T-helper 17 cell (primary cell): ENCODE measurements at regions not wholly inside any gene's neighbourhood (a gene's known extent, or its start where the extent isn't known, plus 50 kb on each side); places are given as distances from the start of the nearest gene placed in this dataset.
"Not testable (repeated sequence)": the region's sequence is repeated elsewhere in the genome, so short reads cannot be mapped to it uniquely, and the experiment has no call there.

Experiments used
- ATAC-seq: fragments of 150-1000 bp; cut with Tn5 transposase; 2 replicates; pipeline ENCODE4 v1.10.0; 2021; ENCODE audit warnings: mild to moderate bottlenecking, moderate library complexity
- DNase-seq, 3 donors: peaks; one replicate each; pipeline versions ENCODE4 v3.0.0 to v3.0.0-alpha.2; 2020 to 2021
- H3K9me3 ChIP-seq: one replicate; pipeline ENCODE4 v1.7.0; 2013; ENCODE audit warnings: low read length, mild to moderate bottlenecking; ENCODE audit not compliant: control insufficient read depth, poor library complexity, severe bottlenecking
- H3K27ac Mint-ChIP-seq: one replicate; pipeline ENCODE4 v1.8.0; 2022; ENCODE audit warnings: mild to moderate bottlenecking, moderate library complexity, mixed read lengths
- H3K27me3 Mint-ChIP-seq: one replicate; pipeline ENCODE4 v1.8.0; 2022; ENCODE audit warnings: mixed read lengths
- H3K36me3 Mint-ChIP-seq: one replicate; pipeline ENCODE4 v1.8.0; 2022; ENCODE audit warnings: low read depth, mixed read lengths
- H3K4me1 Mint-ChIP-seq: one replicate; pipeline ENCODE4 v1.8.0; 2022; ENCODE audit warnings: mild to moderate bottlenecking, mixed read lengths
- H3K4me3 Mint-ChIP-seq: one replicate; pipeline ENCODE4 v1.8.0; 2022; ENCODE audit warnings: mild to moderate bottlenecking, moderate library complexity, mixed read lengths

DNA sequence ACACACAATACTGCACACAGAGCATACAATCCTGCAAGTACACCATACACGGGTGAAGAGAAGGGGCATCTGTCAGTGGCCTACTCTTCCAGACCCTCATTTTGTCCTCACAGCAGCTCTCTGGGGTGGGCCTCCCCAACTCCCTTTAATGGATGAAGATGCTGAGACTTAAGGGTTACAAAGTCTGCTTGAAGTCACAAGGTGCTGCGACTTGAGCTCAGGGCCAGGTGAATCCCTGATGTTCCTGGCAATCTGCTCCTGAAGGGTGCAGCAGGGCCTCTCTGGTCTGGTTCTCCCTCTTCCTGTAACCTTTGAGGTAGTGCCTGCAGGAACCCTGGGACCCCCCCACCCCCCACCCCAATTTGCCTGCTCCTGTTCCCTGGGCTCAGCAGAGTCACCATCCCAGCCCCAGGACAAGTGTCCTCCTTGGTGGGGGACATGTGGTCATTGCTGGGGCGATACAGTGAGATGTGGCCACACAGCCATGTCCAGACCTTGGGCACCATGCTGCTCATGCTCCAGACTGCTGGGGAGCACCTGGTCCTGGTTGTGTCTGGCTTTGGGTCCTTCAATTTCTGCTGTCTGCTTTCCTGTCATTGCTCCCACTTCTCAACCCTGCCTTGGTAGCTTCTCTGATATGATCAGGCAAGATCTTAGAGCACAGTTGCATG lies 107.5 kb downstream of the METRNL start:
- no peaks in the 10 kb centered on the region for H3K27me3 Mint-ChIP-seq
- no peaks in the 10 kb centered on the region for H3K36me3 Mint-ChIP-seq
- no peaks in the 10 kb centered on the region for H3K9me3 ChIP-seq
- ATAC-seq (no peak), DNase-seq (no peak)
- H3K4me3 Mint-ChIP-seq = no peak overlapping the region
- no peak overlapping the region for H3K27ac Mint-ChIP-seq
- peaks cover 15% of the 10 kb centered on the region for H3K4me1 Mint-ChIP-seq

DNA sequence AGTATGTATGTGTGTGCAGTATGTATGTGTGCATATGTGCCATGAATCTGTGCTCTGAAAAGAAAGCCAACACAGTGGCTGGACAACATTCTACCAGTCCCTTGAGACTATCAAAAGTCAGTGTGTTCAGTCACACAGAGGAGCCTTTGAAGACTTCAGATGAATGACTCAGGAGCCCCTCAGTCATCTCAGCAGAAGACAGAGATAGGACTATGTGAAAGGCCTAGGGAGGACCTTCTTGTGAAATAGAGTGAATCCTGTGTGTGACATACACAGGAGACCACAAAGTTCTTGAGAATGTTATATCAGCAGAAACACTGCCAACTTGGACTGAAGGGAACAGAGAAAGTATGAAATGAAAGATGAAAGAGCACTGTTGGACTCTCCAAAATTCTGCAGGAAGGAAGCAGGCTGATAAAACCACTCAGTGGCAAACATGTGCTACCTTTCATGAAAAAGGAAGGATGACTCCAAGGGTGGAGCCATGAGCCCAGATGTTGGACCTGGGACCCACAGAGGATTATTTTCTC lies 108.4 kb downstream of the METRNL start:
- no peaks in the 10 kb centered on the region for H3K9me3 ChIP-seq
- ATAC-seq (no peak), DNase-seq (no peak)
- H3K4me1 Mint-ChIP-seq = peaks cover 15% of the 10 kb centered on the region
- H3K4me3 Mint-ChIP-seq = no peak overlapping the region
- no peaks in the 10 kb centered on the region for H3K36me3 Mint-ChIP-seq
- H3K27me3 Mint-ChIP-seq = no peaks in the 10 kb centered on the region
- H3K27ac Mint-ChIP-seq = no peak overlapping the region

DNA sequence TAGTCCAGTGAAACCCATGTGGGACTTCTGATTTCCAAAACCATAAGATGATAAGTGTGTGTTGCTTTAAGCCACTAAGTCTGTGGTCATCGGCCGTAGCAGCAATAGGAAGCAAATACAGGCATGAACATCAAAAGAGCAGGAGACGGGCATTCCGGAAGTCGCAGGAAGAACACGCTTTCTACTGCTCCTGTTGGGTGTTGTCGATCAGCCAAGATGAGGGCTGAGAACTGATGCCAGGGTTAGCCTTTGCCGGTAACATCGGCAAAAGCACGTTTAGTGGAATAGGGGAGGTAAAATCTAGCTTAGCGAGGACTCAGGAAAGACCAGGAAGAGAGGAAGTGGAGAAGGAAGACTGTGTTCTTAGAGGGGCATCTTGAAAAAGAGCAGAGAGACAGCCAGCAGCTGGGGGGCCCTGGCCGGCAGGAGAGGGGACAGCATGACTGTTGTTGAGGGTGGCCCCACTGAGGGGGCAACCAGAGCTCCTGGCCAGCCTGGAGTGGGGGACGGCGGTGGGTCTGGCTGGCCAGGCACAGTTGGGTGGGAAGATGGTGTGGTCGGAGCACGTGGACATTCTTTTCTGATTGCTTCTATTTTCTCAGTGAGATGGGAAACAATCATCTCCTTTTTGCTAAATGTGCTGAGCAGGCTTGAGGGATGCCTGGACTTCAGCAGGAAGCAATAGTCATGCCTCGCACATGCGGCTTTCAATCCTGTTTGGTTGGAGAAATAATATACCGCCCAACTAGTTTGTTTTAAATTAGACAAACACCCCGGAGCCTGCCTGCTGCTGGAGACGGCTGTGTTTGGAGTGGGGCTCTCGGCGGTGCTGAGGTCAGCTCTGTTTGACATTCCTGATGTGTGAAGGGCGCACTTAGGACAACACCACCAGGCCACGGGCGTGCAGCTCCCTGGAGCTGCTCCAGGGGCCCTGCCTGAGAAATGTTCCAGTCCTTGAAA lies 109.9 kb downstream of the METRNL start:
- Mint-ChIP-seq H3K4me1 (peaks cover 18% of the 10 kb centered on the region), H3K4me3 (no peak overlapping the region), H3K27me3 (no peaks in the 10 kb centered on the region), H3K27ac (no peak overlapping the region), H3K36me3 (no peaks in the 10 kb centered on the region)
- DNase-seq (no peak), ATAC-seq (no peak)
- H3K9me3 ChIP-seq = no peaks in the 10 kb centered on the region

DNA sequence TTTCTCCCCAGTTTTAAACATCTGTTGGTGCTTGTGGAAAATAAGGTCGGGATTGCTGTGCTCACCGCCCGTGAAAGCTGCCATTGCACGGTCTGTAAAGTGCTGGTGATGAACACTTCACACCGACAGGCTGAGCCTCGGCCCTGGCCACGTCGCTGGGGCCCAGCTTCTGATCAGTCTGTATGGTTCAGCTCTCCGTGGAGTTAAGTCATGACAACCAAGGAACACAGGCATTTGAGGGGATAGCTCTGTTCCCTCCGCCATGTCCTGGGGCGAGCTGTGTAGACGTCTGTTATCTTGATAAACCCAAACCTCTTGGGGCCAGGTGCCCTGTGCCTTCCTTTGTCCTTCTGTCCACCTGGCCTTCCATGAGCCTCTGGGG lies 110.6 kb downstream of the METRNL start:
- H3K4me3 Mint-ChIP-seq = no peak overlapping the region
- no peaks in the 10 kb centered on the region for H3K27me3 Mint-ChIP-seq
- no peaks in the 10 kb centered on the region for H3K9me3 ChIP-seq
- ATAC-seq (no peak), DNase-seq (peak in 1 of 3 donors; percentile 4)
- H3K27ac Mint-ChIP-seq = no peak overlapping the region
- H3K36me3 Mint-ChIP-seq = no peaks in the 10 kb centered on the region
- H3K4me1 Mint-ChIP-seq = peaks cover 18% of the 10 kb centered on the region

DNA sequence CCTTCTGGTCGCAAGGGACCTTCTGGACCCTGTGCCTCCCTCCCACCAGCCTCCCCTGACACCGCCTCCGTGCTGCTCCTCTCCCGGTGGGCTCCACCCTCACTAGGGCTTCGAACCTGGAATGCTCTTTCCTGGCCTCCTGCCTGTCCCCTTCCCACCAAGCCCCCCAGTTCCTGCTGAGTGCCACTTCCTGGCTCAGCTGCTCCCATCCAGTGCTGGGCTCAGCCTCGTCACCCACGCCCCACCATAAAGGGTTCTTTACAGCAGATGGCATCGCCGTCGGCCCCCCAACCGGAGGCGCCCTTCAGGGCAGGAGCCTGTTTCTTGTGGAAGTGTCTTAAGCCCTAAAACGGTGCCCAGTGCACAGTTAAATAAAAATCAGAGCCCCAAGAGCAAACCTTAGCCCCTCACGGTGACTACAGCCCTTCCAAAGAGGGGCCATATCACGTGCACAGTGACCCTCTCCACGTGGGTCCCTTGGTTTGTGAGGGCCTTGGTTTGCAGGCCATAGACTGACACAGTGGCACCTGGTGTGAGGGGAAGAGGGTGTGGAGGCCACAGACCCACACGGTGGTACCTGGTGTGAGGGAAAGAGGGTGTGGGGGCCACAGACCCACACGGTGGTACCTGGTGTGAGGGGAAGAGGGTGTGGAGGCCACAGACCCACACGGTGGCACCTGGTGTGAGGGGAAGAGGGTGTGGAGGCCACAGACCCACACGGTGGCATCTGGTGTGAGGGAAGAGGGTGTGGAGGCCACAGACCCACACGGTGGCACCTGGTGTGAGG lies 111.4 kb downstream of the METRNL start:
- Mint-ChIP-seq H3K27ac (no peak overlapping the region), H3K4me3 (no peak overlapping the region), H3K27me3 (no peaks in the 10 kb centered on the region), H3K36me3 (no peaks in the 10 kb centered on the region), H3K4me1 (peaks cover 18% of the 10 kb centered on the region)
- H3K9me3 ChIP-seq = no peaks in the 10 kb centered on the region
- DNase-seq (no peak), ATAC-seq (no peak)

DNA sequence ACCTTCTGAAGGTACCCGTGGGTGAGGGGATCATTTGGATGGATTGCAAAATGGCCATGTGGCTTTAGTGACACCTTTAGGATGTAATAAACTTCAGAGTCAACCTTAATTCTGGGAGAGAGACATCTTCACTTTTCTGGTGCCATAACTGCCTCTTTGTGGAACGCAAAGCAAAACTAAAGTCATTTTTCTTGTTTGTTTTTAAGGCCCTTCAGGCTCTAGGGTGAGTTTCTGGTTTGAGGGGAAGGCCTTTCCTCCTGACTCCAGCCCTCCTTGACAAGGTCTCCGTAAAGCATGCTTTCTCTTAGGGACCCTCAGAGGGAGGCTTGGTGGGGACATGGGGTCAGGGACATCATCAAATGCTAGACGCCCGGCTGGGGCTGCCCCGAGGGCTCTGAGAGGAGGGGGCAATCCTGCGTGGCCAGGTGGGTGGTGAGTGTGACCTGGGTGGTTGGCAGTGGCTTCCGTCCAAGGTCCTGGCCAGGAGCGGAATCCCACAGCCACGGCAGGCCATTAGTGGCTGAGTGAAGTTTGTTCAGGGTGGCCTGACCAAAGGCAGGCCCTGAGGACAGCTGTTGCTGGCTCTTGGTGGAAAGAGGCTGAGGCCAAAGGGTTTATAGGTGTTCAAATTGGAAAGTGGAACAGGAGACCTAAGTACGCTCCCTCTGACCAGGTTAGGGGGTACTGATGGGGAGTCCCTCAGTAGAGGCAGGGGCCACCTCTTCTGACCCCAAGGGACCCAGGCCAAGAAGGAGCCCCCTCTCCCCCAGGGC lies 112.2 kb downstream of the METRNL start:
- ATAC-seq (no peak), DNase-seq (no peak)
- Mint-ChIP-seq H3K27me3 (no peaks in the 10 kb centered on the region), H3K36me3 (no peaks in the 10 kb centered on the region), H3K4me3 (no peak overlapping the region), H3K4me1 (peaks cover 16% of the 10 kb centered on the region), H3K27ac (no peak overlapping the region)
- no peaks in the 10 kb centered on the region for H3K9me3 ChIP-seq

DNA sequence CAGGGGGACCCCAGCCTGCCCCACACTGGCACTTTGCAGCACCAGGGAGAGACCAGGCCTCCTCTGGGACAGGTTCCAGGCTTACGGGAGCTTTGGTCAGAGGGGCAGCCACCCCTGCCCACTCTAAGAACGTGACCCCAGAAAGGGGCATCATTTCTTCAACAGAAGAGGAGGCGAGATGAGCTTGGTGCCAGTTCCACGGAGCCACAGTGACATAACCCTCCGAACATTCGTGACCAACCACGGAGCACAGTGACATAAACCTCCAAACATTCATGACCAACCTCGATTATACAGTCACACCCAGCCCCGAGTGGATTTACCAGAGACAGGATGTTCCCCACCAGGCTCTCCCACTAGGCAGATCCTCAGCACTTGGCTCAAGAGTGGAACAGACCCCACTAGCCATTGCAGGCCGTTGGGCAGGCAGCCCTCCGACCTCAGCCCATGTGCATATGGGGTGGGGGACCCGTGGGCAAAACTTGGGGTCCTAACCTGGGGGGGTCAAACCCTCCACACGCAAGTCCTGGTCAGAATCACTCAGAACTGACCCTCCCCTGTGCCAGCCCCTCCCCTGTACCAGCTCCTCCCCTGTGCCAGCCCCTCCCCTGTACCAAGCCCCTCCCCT lies 112.9 kb downstream of the METRNL start:
- Mint-ChIP-seq H3K27me3 (no peaks in the 10 kb centered on the region), H3K27ac (no peak overlapping the region), H3K4me1 (peaks cover 12% of the 10 kb centered on the region), H3K36me3 (no peaks in the 10 kb centered on the region), H3K4me3 (no peak overlapping the region)
- no peaks in the 10 kb centered on the region for H3K9me3 ChIP-seq
- ATAC-seq (no peak), DNase-seq (no peak)

DNA sequence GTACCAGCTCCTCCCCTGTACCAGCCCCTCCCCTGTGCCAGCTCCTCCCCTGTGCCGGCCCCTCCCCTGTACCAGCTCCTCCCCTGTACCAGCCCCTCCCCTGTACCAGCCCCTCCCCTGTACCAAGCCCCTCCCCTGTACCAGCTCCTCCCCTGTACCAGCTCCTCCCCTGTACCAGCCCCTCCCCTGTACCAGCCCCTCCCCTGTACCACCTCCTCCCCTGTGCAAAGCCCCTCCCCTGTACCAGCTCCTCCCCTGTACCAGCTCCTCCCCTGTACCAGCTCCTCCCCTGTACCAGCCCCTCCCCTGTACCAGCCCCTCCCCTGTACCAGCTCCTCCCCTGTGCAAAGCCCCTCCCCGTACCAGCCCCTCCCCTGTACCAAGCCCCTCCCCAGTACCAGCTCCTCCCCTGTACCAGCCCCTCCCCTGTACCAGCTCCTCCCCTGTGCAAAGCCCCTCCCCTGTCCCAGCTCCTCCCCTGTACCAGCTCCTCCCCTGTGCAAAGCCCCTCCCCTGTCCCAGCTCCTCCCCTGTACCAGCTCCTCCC lies 113.5 kb downstream of the METRNL start:
- not testable (repeated sequence) for DNase-seq, H3K9me3 ChIP-seq, H3K27ac Mint-ChIP-seq, H3K36me3 Mint-ChIP-seq, H3K27me3 Mint-ChIP-seq, ATAC-seq, H3K4me3 Mint-ChIP-seq
- peaks cover 11% of the 10 kb centered on the region for H3K4me1 Mint-ChIP-seq

DNA sequence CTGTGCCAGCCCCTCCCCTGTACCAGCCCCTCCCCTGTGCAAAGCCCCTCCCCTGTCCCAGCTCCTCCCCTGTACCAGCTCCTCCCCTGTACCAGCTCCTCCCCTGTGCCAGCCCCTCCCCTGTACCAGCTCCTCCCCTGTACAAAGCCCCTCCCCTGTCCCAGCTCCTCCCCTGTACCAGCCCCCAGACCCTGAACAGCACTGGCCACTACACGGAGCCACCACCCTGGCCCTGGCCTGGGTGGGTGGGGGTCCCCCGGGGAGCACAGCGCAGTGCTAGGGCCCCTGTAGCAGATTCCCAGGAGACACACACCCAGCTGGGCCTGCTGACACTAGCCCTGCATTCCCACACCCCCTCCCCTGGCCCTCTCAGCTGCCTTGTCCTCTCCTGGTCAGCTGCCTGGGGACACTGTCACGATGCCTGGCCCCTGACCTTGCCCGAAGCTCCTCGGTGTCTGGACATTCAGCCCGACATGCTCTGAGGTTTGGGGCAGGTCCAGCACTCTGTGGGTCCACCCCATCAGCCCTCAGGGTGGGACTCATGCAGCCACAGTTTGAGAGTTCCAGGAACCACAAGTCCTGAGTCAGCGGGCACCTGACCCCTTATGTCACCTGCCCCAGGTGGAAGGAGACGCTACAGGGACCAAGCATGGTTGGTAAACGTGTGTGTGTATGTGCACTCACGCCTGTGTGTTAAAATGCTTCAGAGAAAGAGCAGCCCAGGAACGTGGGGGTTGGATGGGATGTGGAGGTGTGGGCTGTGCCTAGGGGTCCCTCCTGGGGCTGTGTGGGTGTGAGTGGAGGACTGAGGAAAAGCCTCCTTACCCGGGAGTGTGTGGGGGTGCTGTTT lies 114.2 kb downstream of the METRNL start:
- H3K27ac Mint-ChIP-seq = no peak overlapping the region
- no peaks in the 10 kb centered on the region for H3K27me3 Mint-ChIP-seq
- H3K4me1 Mint-ChIP-seq = peaks cover 11% of the 10 kb centered on the region
- no peaks in the 10 kb centered on the region for H3K9me3 ChIP-seq
- H3K36me3 Mint-ChIP-seq = no peaks in the 10 kb centered on the region
- DNase-seq = peak in 1 of 3 donors; percentile 9
- no peak overlapping the region for H3K4me3 Mint-ChIP-seq
- no peak for ATAC-seq

DNA sequence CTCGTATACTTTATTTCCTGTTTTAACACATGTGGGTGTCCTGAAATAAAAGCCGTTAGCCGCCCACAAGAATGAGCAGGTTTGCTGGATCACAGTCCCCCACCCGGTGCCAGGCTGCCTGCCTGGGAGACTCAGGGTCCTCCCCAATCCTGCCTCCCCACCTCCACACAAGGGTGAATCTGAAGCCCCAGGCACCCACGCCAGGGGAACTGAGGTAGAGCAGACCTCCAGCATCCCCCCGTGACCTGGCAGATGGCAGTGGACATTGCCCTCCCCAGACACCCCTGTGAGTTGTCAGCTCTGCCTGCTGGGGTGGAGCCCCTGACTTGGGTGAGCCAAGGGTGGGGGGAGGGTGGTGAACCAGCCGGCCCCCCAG lies 114.8 kb downstream of the METRNL start:
- ATAC-seq = no peak
- Mint-ChIP-seq H3K27ac (no peak overlapping the region), H3K27me3 (no peaks in the 10 kb centered on the region), H3K4me3 (no peak overlapping the region), H3K36me3 (no peaks in the 10 kb centered on the region), H3K4me1 (peaks cover 12% of the 10 kb centered on the region)
- H3K9me3 ChIP-seq = no peaks in the 10 kb centered on the region
- DNase-seq = no peak

DNA sequence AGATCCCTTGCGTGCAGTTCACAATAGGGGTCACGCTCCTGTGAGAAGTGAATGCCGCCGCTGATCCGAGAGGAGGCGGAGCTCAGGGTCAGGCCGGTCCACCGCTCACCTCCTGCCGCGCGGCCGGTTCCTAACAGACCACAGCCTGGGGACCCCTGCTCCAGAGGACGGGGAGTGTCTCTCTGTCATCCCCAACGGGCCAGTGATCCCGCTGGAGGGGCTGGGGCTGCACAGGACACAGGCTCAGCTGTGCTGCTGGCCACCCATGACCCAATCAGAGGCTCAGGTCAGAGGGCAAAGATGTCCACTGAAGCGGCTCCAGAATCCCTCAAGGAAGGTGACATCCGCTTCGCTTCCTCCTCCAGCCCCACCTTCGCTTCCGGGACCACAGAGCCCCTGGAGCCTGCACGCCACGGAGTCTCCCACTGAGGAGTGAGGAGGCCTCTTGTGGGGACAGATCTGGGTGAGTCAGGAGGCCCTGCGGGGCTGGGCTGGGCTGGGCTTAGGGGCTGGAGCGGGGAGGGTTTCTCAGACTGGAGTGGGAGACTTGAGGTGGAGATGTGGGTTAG lies 115.4 kb downstream of the METRNL start:
- H3K27ac Mint-ChIP-seq = no peak overlapping the region
- peaks cover 17% of the 10 kb centered on the region for H3K4me1 Mint-ChIP-seq
- H3K27me3 Mint-ChIP-seq = no peaks in the 10 kb centered on the region
- ATAC-seq (no peak), DNase-seq (no peak)
- no peak overlapping the region for H3K4me3 Mint-ChIP-seq
- no peaks in the 10 kb centered on the region for H3K36me3 Mint-ChIP-seq
- no peaks in the 10 kb centered on the region for H3K9me3 ChIP-seq
